ENCODE measurements at regions not wholly inside any gene's neighbourhood (a gene's known extent, or its start where the extent isn't known, plus 50 kb on each side); places are given as distances from the start of the nearest gene placed in this dataset.

DNA sequence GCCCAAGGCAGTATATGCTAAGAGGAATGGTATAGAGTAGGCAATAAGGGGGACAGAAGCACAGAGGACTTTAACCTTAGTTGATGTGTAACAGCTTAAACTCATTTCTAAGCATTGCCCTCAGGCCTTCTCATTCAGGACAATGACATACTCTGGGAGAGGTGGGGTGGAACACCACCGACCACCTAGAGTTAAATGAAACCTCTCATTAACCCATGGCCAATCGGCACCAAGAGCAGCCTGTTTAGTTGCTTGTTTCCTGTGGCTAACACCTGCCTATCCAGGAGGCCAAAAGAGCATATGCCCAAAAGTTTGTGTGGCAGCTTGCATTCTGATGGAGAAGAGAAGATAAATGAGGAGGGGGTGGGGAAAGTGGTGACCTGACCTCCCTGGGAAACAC lies 50.0 kb downstream of the PABIR2 start:
- TF ChIP-seq, protein P1, sequence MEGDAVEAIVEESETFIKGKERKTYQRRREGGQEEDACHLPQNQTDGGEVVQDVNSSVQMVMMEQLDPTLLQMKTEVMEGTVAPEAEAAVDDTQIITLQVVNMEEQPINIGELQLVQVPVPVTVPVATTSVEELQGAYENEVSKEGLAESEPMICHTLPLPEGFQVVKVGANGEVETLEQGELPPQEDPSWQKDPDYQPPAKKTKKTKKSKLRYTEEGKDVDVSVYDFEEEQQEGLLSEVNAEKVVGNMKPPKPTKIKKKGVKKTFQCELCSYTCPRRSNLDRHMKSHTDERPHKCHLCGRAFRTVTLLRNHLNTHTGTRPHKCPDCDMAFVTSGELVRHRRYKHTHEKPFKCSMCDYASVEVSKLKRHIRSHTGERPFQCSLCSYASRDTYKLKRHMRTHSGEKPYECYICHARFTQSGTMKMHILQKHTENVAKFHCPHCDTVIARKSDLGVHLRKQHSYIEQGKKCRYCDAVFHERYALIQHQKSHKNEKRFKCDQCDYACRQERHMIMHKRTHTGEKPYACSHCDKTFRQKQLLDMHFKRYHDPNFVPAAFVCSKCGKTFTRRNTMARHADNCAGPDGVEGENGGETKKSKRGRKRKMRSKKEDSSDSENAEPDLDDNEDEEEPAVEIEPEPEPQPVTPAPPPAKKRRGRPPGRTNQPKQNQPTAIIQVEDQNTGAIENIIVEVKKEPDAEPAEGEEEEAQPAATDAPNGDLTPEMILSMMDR (IDR thresholded peaks at IDR 0.05; ENCODE audit: extremely low read depth in 1 of 2, insufficient read depth in 1 of 2, low read depth in 1 of 2, low read length in 2 of 2): no peak
- TF ChIP-seq POLR2A (IDR thresholded peaks at IDR 0.05; ENCODE audit: low read depth, low read length) (no peak), FOS (IDR thresholded peaks at IDR 0.05; ENCODE audit: borderline replicate concordance, insufficient read depth, low read length) (no peak), JUN (IDR thresholded peaks at IDR 0.05; ENCODE audit: borderline replicate concordance, insufficient read depth, insufficient read length, low read depth) (no peak), EZH2 (IDR thresholded peaks at IDR 0.05; ENCODE audit: borderline replicate concordance, low read depth, low read length, severe bottlenecking) (no peak), POLR2AphosphoS5 (IDR thresholded peaks at IDR 0.05; ENCODE audit: insufficient read depth, low read depth, low read length) (no peak)
